Hepatocyte (in vitro differentiated cells): ENCODE measurements at regions not wholly inside any gene's neighbourhood (a gene's known extent, or its start where the extent isn't known, plus 50 kb on each side); places are given as distances from the start of the nearest gene placed in this dataset.

Experiments
- DNase-seq: peaks from one replicate; pipeline ENCODE4 v3.0.0-alpha.2; 2016; ENCODE audit warnings: low spot score
- H2AFZ ChIP-seq: fragments of 200-600 bp; sonication (generic); 2 replicates; pipeline ENCODE4 v1.6.0; 2016; ENCODE audit warnings: antibody characterized with exemption, mild to moderate bottlenecking
- H3K27ac ChIP-seq: fragments of 200-600 bp; sonication (generic); 2 replicates; pipeline ENCODE4 v1.5.1; 2016; ENCODE audit warnings: mild to moderate bottlenecking
- H3K27me3 ChIP-seq: fragments of 200-600 bp; sonication (generic); 2 replicates; pipeline ENCODE4 v1.6.1; 2016
- H3K36me3 ChIP-seq: fragments of 200-600 bp; sonication (generic); replicated peaks from 2 replicates; pipeline ENCODE4 v1.5.1; 2016; ENCODE audit warnings: low read depth; ENCODE audit not compliant: insufficient read depth
- H3K4me1 ChIP-seq: fragments of 200-600 bp; sonication (generic); 2 replicates; pipeline ENCODE4 v1.5.1; 2016; ENCODE audit warnings: mild to moderate bottlenecking, moderate library complexity; ENCODE audit not compliant: insufficient read depth
- H3K4me2 ChIP-seq: fragments of 200-600 bp; sonication (generic); 2 replicates; pipeline ENCODE4 v1.6.0; 2016
- H3K4me3 ChIP-seq: fragments of 200-600 bp; sonication (generic); 2 replicates; pipeline ENCODE4 v1.5.1; 2016; ENCODE audit warnings: mild to moderate bottlenecking
- H3K79me2 ChIP-seq: fragments of 200-600 bp; sonication (generic); 2 replicates; pipeline ENCODE4 v1.6.0; 2017; ENCODE audit warnings: mild to moderate bottlenecking
- H3K9me2 ChIP-seq: fragments of 200-600 bp; sonication (generic); replicated peaks from 2 replicates; pipeline ENCODE4 v1.6.0; 2017; ENCODE audit warnings: mild to moderate bottlenecking; ENCODE audit not compliant: insufficient read depth
- H3K9me3 ChIP-seq: fragments of 200-600 bp; sonication (generic); 2 replicates; pipeline ENCODE4 v1.5.1; 2016; ENCODE audit warnings: low read depth, mild to moderate bottlenecking
- H4K20me1 ChIP-seq: fragments of 200-600 bp; sonication (generic); 2 replicates; pipeline ENCODE4 v1.6.0; 2016; ENCODE audit warnings: mild to moderate bottlenecking; ENCODE audit not compliant: insufficient read depth, poor library complexity, severe bottlenecking
- CTCF ChIP-seq: fragments of 200-600 bp; sonication (generic); IDR thresholded peaks from 2 replicates; pipeline ENCODE4 v1.5.1; 2016; ENCODE audit warnings: antibody characterized with exemption, mild to moderate bottlenecking; ENCODE audit not compliant: poor library complexity
- EZH2 ChIP-seq: fragments of 200-600 bp; sonication (generic); IDR thresholded peaks from 2 replicates; pipeline ENCODE4 v1.6.1; 2016; ENCODE audit warnings: antibody characterized with exemption, mild to moderate bottlenecking, borderline replicate concordance
- EZH2phosphoT487 ChIP-seq: fragments of 200-600 bp; sonication (generic); IDR thresholded peaks from one replicate; pipeline ENCODE4 v1.6.1; 2018; ENCODE audit warnings: antibody characterized with exemption, mild to moderate bottlenecking, low read depth, moderate library complexity; ENCODE audit not compliant: unreplicated experiment, severe bottlenecking
- WGBS: methylation state at CpG from one replicate; pipeline ENCODE4 v1.1.6; 2016; ENCODE audit warnings: low lambda C conversion rate; ENCODE audit errors: missing lambda C conversion rate; 5-methylcytosine and 5-hydroxymethylcytosine counted together

GRCh38 chrX:3468031-3468430, 121.6 kb upstream of the MXRA5 start:
- Histone ChIP-seq H3K79me2 (no peaks in the 10 kb centered on the region), H3K27ac (no peak overlapping the region), H3K4me1 (no peaks in the 10 kb centered on the region), H3K9me2 (no peaks in the 10 kb centered on the region), H3K36me3 (no peaks in the 10 kb centered on the region), H4K20me1 (no peaks in the 10 kb centered on the region), H3K9me3 (no peaks in the 10 kb centered on the region), H3K4me2 (no peak overlapping the region), H2AFZ (no peak overlapping the region), H3K27me3 (no peaks in the 10 kb centered on the region), H3K4me3 (no peak overlapping the region)
- no peak for DNase-seq
- 82% methylated on average over 2 of the region's 2 CpGs for WGBS
- TF ChIP-seq EZH2phosphoT487 (no peak), CTCF (no peak), EZH2 (no peak)

GRCh38 chrX:3465017-3465416, 118.6 kb upstream of the MXRA5 start:
- no peak for TF ChIP-seq CTCF
- no peak for TF ChIP-seq EZH2phosphoT487
- TF ChIP-seq EZH2 = no peak
- H4K20me1 ChIP-seq = no peaks in the 10 kb centered on the region
- no peaks in the 10 kb centered on the region for H3K79me2 ChIP-seq
- no peaks in the 10 kb centered on the region for H3K4me1 ChIP-seq
- no peak overlapping the region for H3K4me2 ChIP-seq
- WGBS = 84% methylated on average over 5 of the region's 5 CpGs
- no peaks in the 10 kb centered on the region for H3K9me3 ChIP-seq
- H3K27ac ChIP-seq = no peak overlapping the region
- no peak overlapping the region for H3K4me3 ChIP-seq
- no peak for DNase-seq
- no peaks in the 10 kb centered on the region for H3K36me3 ChIP-seq
- H3K27me3 ChIP-seq = no peaks in the 10 kb centered on the region
- H3K9me2 ChIP-seq = no peaks in the 10 kb centered on the region
- no peak overlapping the region for H2AFZ ChIP-seq

GRCh38 chrX:3462166-3462508, 115.7 kb upstream of the MXRA5 start:
- no peaks in the 10 kb centered on the region for H4K20me1 ChIP-seq
- no peak for DNase-seq
- no peaks in the 10 kb centered on the region for H3K9me3 ChIP-seq
- peak overlapping the region; percentile 24 for H3K4me2 ChIP-seq
- WGBS = 43% methylated on average over 4 of the region's 4 CpGs
- no peak overlapping the region for H2AFZ ChIP-seq
- no peaks in the 10 kb centered on the region for H3K4me1 ChIP-seq
- H3K27ac ChIP-seq = peak overlapping the region; percentile 32
- H3K27me3 ChIP-seq = no peaks in the 10 kb centered on the region
- no peak overlapping the region for H3K4me3 ChIP-seq
- H3K36me3 ChIP-seq = no peaks in the 10 kb centered on the region
- no peaks in the 10 kb centered on the region for H3K9me2 ChIP-seq
- TF ChIP-seq EZH2phosphoT487 (no peak), CTCF (no peak), EZH2 (no peak)
- H3K79me2 ChIP-seq = no peaks in the 10 kb centered on the region

- Histone ChIP-seq H3K27ac (peak overlapping the region; percentile 32), H3K27me3 (no peaks in the 10 kb centered on the region), H3K4me3 (no peak overlapping the region), H3K4me1 (no peaks in the 10 kb centered on the region), H3K79me2 (no peaks in the 10 kb centered on the region), H2AFZ (no peak overlapping the region), H3K36me3 (no peaks in the 10 kb centered on the region), H3K9me2 (no peaks in the 10 kb centered on the region), H3K9me3 (no peaks in the 10 kb centered on the region), H4K20me1 (no peaks in the 10 kb centered on the region), H3K4me2 (peak overlapping the region; percentile 24)
- no peak for TF ChIP-seq EZH2
- WGBS = 59% methylated on average over 12 of the region's 12 CpGs
- peak; percentile 16 for DNase-seq
Measured at GRCh38 chrX:3461397-3462165, 115.1 kb upstream of the MXRA5 start.
